HG03066 (cell line): ENCODE measurements at regions not wholly inside any gene's neighbourhood (a gene's known extent, or its start where the extent isn't known, plus 50 kb on each side); places are given as distances from the start of the nearest gene placed in this dataset.

Experiments used
- ATAC-seq: cut with Tn5 transposase; IDR thresholded peaks from one replicate; pipeline ENCODE4 v1.9.1; 2021; ENCODE audit warnings: low read depth; ENCODE audit not compliant: unreplicated experiment

GRCh38 chr4:38497121-38497520 lies 166.9 kb upstream of the KLF3 start:
- no peak for ATAC-seq

- no peak for ATAC-seq
Measured at GRCh38 chr4:38499101-38499500, 164.9 kb upstream of the KLF3 start.

- no peak for ATAC-seq
Measured at GRCh38 chr4:38500433-38500832, 163.6 kb upstream of the KLF3 start.

GRCh38 chr4:38501698-38502097 lies 162.3 kb upstream of the KLF3 start:
- no peak for ATAC-seq

- ATAC-seq = peak; percentile 89
Measured at GRCh38 chr4:38503689-38504395, 160.2 kb upstream of the KLF3 start.

- ATAC-seq = no peak
Measured at GRCh38 chr4:38504396-38504715, 159.6 kb upstream of the KLF3 start.

GRCh38 chr4:38509551-38509950 lies 154.4 kb upstream of the KLF3 start:
- ATAC-seq = no peak

- ATAC-seq = no peak
Measured at GRCh38 chr4:38510201-38510600, 153.8 kb upstream of the KLF3 start.

GRCh38 chr4:38511702-38512101 lies 152.3 kb upstream of the KLF3 start:
- no peak for ATAC-seq

GRCh38 chr4:38512840-38513239 lies 151.2 kb upstream of the KLF3 start:
- no peak for ATAC-seq

GRCh38 chr4:38514465-38515146 lies 149.4 kb upstream of the KLF3 start:
- ATAC-seq = no peak

- no peak for ATAC-seq
Measured at GRCh38 chr4:38516190-38516589, 147.8 kb upstream of the KLF3 start.

- ATAC-seq = no peak
Measured at GRCh38 chr4:38519666-38520065, 144.3 kb upstream of the KLF3 start.

- no peak for ATAC-seq
Measured at GRCh38 chr4:38523054-38523453, 140.9 kb upstream of the KLF3 start.

GRCh38 chr4:38523524-38524448 lies 140.2 kb upstream of the KLF3 start:
- peak; percentile 98 for ATAC-seq

GRCh38 chr4:38526412-38526811 lies 137.6 kb upstream of the KLF3 start:
- no peak for ATAC-seq

- peak; percentile 80 for ATAC-seq
Measured at GRCh38 chr4:38529189-38530115, 134.5 kb upstream of the KLF3 start.

- ATAC-seq = no peak
Measured at GRCh38 chr4:38530486-38530885, 133.5 kb upstream of the KLF3 start.

- no peak for ATAC-seq
Measured at GRCh38 chr4:38531141-38531727, 132.8 kb upstream of the KLF3 start.

- no peak for ATAC-seq
Measured at GRCh38 chr4:38532908-38533499, 131.0 kb upstream of the KLF3 start.
